ENCODE measurements at regions not wholly inside any gene's neighbourhood (a gene's known extent, or its start where the extent isn't known, plus 50 kb on each side); places are given as distances from the start of the nearest gene placed in this dataset.
"Not testable (repeated sequence)": the region's sequence is repeated elsewhere in the genome, so short reads cannot be mapped to it uniquely, and the experiment has no call there.

DNA sequence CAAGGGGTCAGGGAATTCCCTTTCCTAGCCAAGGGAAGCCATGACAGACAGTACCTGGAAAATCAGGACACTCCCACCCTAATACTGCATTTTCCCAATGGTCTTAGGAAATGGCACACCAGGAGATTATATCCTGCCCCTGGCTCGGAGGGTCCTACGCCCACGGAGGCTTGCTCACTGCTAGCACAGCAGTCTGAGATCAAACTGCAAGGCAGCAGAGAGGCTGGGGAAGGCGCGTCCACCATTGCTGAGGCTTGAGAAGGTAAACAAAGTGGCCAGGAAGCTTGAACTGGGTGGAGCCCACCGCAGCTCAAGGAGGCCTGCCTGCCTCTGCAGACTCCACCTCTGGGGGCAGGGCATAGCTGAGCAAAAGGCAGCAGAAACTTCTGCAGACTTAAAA, 207.1 kb upstream of the OBI1 start:
- TF ChIP-seq, protein P1, sequence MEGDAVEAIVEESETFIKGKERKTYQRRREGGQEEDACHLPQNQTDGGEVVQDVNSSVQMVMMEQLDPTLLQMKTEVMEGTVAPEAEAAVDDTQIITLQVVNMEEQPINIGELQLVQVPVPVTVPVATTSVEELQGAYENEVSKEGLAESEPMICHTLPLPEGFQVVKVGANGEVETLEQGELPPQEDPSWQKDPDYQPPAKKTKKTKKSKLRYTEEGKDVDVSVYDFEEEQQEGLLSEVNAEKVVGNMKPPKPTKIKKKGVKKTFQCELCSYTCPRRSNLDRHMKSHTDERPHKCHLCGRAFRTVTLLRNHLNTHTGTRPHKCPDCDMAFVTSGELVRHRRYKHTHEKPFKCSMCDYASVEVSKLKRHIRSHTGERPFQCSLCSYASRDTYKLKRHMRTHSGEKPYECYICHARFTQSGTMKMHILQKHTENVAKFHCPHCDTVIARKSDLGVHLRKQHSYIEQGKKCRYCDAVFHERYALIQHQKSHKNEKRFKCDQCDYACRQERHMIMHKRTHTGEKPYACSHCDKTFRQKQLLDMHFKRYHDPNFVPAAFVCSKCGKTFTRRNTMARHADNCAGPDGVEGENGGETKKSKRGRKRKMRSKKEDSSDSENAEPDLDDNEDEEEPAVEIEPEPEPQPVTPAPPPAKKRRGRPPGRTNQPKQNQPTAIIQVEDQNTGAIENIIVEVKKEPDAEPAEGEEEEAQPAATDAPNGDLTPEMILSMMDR (IDR thresholded peaks at IDR 0.05) = not testable (repeated sequence)
- TF ChIP-seq POLR2AphosphoS5 (IDR thresholded peaks at IDR 0.05) = not testable (repeated sequence)

Data from prostate gland (tissue), 2 donors.